HepG2 (cell line): ENCODE measurements at regions not wholly inside any gene's neighbourhood (a gene's known extent, or its start where the extent isn't known, plus 50 kb on each side); places are given as distances from the start of the nearest gene placed in this dataset.
"Not testable (repeated sequence)": the region's sequence is repeated elsewhere in the genome, so short reads cannot be mapped to it uniquely, and the experiment has no call there.

Experiments used
- ATAC-seq: fragments of 200-7000 bp; cut with Tn5 transposase; 3 replicates; pipeline ENCODE4 v1.9.1; 2020; ENCODE audit warnings: mild to moderate bottlenecking, moderate library complexity
- BruUV-seq: library from RNA; stranded (reverse); fragments of 400-500 nt; replicated peaks from 2 replicates; lab custom pipeline; 2021; lab: Mats Ljungman, UMichigan
- CTCF ChIA-PET: fragments of 300-600 bp; formaldehyde crosslinking; extraction: SDS; loops from one replicate; lab custom pipeline; 2021; ENCODE audit warnings: low total read pairs, inconsistent platforms, low intra/inter-chr PET ratio; lab: Yijun Ruan, JAX
- POLR2A ChIA-PET: fragments of 350-600 bp; sonication (Branson Sonifier 250); formaldehyde crosslinking; loops from one replicate; lab custom pipeline; 2020; ENCODE audit warnings: antibody characterized with exemption, inconsistent platforms; lab: Yijun Ruan, JAX
- DNase-seq: peaks from one replicate; pipeline ENCODE4 v3.0.0-alpha.2; 2015; ENCODE audit warnings: low spot score
- FAIRE-seq: peaks from 3 replicates; lab custom pipeline; 2011; peaks lifted over from hg19 to GRCh38; lab: Jason Lieb, UNC
- H2AFZ ChIP-seq: one replicate; pipeline ENCODE4 v1.6.1; 2011; ENCODE audit warnings: low read length, inconsistent platforms
- H3K27ac ChIP-seq: fragments of 300-600 bp; 3 replicates; pipeline ENCODE4 v1.8.0; 2011; ENCODE audit warnings: mixed run types, mild to moderate bottlenecking, mixed read lengths, low read length, inconsistent platforms; ENCODE audit not compliant: insufficient read depth; ENCODE audit errors: extremely low read length
- H3K27me3 ChIP-seq, 2 experiments: fragments of 200-600 bp in 1 of 2; 2 replicates in 1 of 2; 3 replicates in 1 of 2; pipeline versions ENCODE4 v1.6.0 to v1.8.0; 2011; ENCODE audit warnings: low read length in 2 of 2, mild to moderate bottlenecking in 2 of 2, moderate library complexity in 2 of 2, inconsistent platforms in 1 of 2; ENCODE audit not compliant: insufficient read depth in 2 of 2, control insufficient read depth in 1 of 2
- H3K36me3 ChIP-seq, 2 experiments: fragments of 200-600 bp in 1 of 2; replicated peaks in 1 of 2; 2 replicates in 1 of 2; 3 replicates in 1 of 2; pipeline versions ENCODE4 v1.5.1 to v1.8.0; 2011; ENCODE audit warnings: low read length in 2 of 2, inconsistent platforms in 1 of 2; ENCODE audit not compliant: insufficient read depth in 2 of 2, control insufficient read depth in 1 of 2
- H3K4me1 ChIP-seq: 2 replicates; pipeline ENCODE4 v1.5.1; 2012; ENCODE audit warnings: low read length, inconsistent platforms; ENCODE audit not compliant: insufficient read depth
- H3K4me2 ChIP-seq: 2 replicates; pipeline ENCODE4 v1.6.0; 2011; ENCODE audit warnings: low read depth, low read length, inconsistent platforms
- H3K4me3 ChIP-seq, 3 experiments: fragments of 200-600 bp in 1 of 3; sonication (generic), shearing (Covaris generic) in 1 of 3; replicated peaks in 1 of 3; 2 replicates each; pipeline ENCODE4 v1.5.1; 2011 to 2016; ENCODE audit warnings: low read length in 3 of 3, inconsistent platforms in 2 of 3, low read depth in 2 of 3, mild to moderate bottlenecking in 2 of 3, control low read depth in 1 of 3, mixed read lengths in 1 of 3; ENCODE audit not compliant: insufficient read depth in 1 of 3
- H3K79me2 ChIP-seq: one replicate; pipeline ENCODE4 v1.6.1; 2011; ENCODE audit warnings: low read length, inconsistent platforms; ENCODE audit not compliant: insufficient read depth
- H3K9ac ChIP-seq: 2 replicates; pipeline ENCODE4 v1.6.0; 2011; ENCODE audit warnings: mild to moderate bottlenecking, low read depth, low read length, inconsistent platforms; ENCODE audit not compliant: insufficient read depth
- H3K9me3 ChIP-seq: 2 replicates; pipeline ENCODE4 v1.5.1; 2012; ENCODE audit warnings: mild to moderate bottlenecking, low read length
- H4K20me1 ChIP-seq: 2 replicates; pipeline ENCODE4 v1.6.0; 2011; ENCODE audit warnings: inconsistent platforms, mild to moderate bottlenecking, low read length, moderate library complexity; ENCODE audit not compliant: insufficient read depth
- ARID5B ChIP-seq: IDR thresholded peaks from 2 replicates; pipeline ENCODE4 v1.4.0; 2020; ENCODE audit warnings: mild to moderate bottlenecking, missing genetic modification reagents
- FOXK1 ChIP-seq: sonication (generic); formaldehyde crosslinking; IDR thresholded peaks from 2 replicates; pipeline ENCODE4 v1.4.0; 2020; ENCODE audit warnings: low read depth, missing genetic modification reagents, borderline replicate concordance
- KLF12 ChIP-seq: sonication (generic); formaldehyde crosslinking; IDR thresholded peaks from 2 replicates; pipeline ENCODE4 v1.4.0; 2020; ENCODE audit warnings: missing genetic modification reagents, borderline replicate concordance
- MAFK ChIP-seq, 2 experiments: IDR thresholded peaks in 1 of 2; conservative IDR thresholded peaks in 1 of 2; 2 replicates each; pipeline ENCODE4 v1.6.1; 2011; ENCODE audit warnings: improper control_type of control experiment in 2 of 2, low read length in 2 of 2
- MZF1 ChIP-seq: sonication (generic); formaldehyde crosslinking; IDR thresholded peaks from 2 replicates; pipeline ENCODE4 v1.8.1; 2023; ENCODE audit warnings: mild to moderate bottlenecking, missing genetic modification reagents, borderline replicate concordance
- ZNF274 ChIP-seq: sonication (generic); formaldehyde crosslinking; IDR thresholded peaks from 2 replicates; pipeline ENCODE4 v1.5.1; 2020; ENCODE audit warnings: mild to moderate bottlenecking, missing genetic modification reagents
- ZNF788 ChIP-seq: sonication (generic); formaldehyde crosslinking; IDR thresholded peaks from 2 replicates; pipeline ENCODE4 v1.5.0; 2020; ENCODE audit warnings: mild to moderate bottlenecking, missing genetic modification reagents, borderline replicate concordance
- WGBS: methylation state at CpG from one replicate; pipeline ENCODE4 v1.1.6; 2017; ENCODE audit warnings: low lambda C conversion rate; 5-methylcytosine and 5-hydroxymethylcytosine counted together
- in situ Hi-C: cut with HindIII; loops from 2 replicates; pipeline ENCODE4 v1.10.0; 2017; ENCODE audit warnings: low pct_unique_long_range_greater_than_20kb; ENCODE audit not compliant: extremely low pct_ligation_motif_present
- intact Hi-C: fragments of 100-400 bp; cut with micrococcal nuclease; formaldehyde crosslinking; loops from one replicate; pipeline ENCODE4 v1.10.0; 2022; ENCODE audit not compliant: unreplicated experiment

GRCh38 chr22:11626422-11626773 lies 3901.6 kb upstream of the OR11H1 start:
- CTCF ChIA-PET, result no interaction called here
- intact Hi-C loops, result no loop called here
- no peak for TF ChIP-seq FOXK1 (CRISPR knock-in tag)
- TF ChIP-seq ZNF788 (CRISPR knock-in tag), result no peak
- no peak for TF ChIP-seq ARID5B (CRISPR knock-in tag)
- no peak for TF ChIP-seq MZF1 (CRISPR knock-in tag)
- no peak for TF ChIP-seq MAFK (conservative IDR thresholded peaks at IDR 0.05 in 1 of 2, IDR thresholded peaks at IDR 0.05 in 1 of 2; ENCODE audit: low read length in 2 of 2)
- TF ChIP-seq ZNF274, result no peak
- no peak for TF ChIP-seq KLF12
- TF ChIP-seq, all 625 proteins: peak for 0
- H3K79me2 ChIP-seq, result no peaks in the 10 kb centered on the region
- ATAC-seq, result no peak
- H3K36me3 ChIP-seq, result no peaks in the 10 kb centered on the region
- in situ Hi-C loops, result no loop called here
- H3K4me2 ChIP-seq, result no peak overlapping the region
- no TSS peak for BruUV-seq
- no peaks in the 10 kb centered on the region for H3K4me1 ChIP-seq
- 51% methylated on average over 3 of the region's 3 CpGs for WGBS
- H4K20me1 ChIP-seq, result no peaks in the 10 kb centered on the region
- POLR2A ChIA-PET, result no interaction called here
- no peak overlapping the region for H3K27ac ChIP-seq
- peaks cover 91% of the 10 kb centered on the region for H3K9me3 ChIP-seq
- no peaks in the 10 kb centered on the region for H3K27me3 ChIP-seq
- FAIRE-seq, result no peak
- no peak overlapping the region for H2AFZ ChIP-seq
- no peak overlapping the region for H3K4me3 ChIP-seq
- no peak overlapping the region for H3K9ac ChIP-seq
- DNase-seq, result no peak

- in situ Hi-C loops, H3K79me2 ChIP-seq, H4K20me1 ChIP-seq, H3K27me3 ChIP-seq, H3K36me3 ChIP-seq, H3K4me3 ChIP-seq, CTCF ChIA-PET, intact Hi-C loops, POLR2A ChIA-PET, FAIRE-seq, BruUV-seq, ATAC-seq, H3K27ac ChIP-seq, H3K4me2 ChIP-seq, H2AFZ ChIP-seq, DNase-seq, H3K9ac ChIP-seq, H3K4me1 ChIP-seq: not testable (repeated sequence)
- WGBS, result 77% methylated on average over 20 of the region's 20 CpGs
- H3K9me3 ChIP-seq, result peaks cover 84% of the 10 kb centered on the region
Observed at GRCh38 chr22:11627036-11627435, 3901.0 kb upstream of the OR11H1 start.
